GM18511 (cell line): ENCODE measurements at regions not wholly inside any gene's neighbourhood (a gene's known extent, or its start where the extent isn't known, plus 50 kb on each side); places are given as distances from the start of the nearest gene placed in this dataset.

ENCODE experiments used
- ATAC-seq: cut with Tn5 transposase; IDR thresholded peaks from one replicate; pipeline ENCODE4 v1.9.1; 2021; ENCODE audit warnings: mild to moderate bottlenecking, moderate library complexity; ENCODE audit not compliant: unreplicated experiment

GRCh38 chr2:14536976-14537375, 95.5 kb upstream of the LRATD1 start:
- no peak for ATAC-seq

DNA sequence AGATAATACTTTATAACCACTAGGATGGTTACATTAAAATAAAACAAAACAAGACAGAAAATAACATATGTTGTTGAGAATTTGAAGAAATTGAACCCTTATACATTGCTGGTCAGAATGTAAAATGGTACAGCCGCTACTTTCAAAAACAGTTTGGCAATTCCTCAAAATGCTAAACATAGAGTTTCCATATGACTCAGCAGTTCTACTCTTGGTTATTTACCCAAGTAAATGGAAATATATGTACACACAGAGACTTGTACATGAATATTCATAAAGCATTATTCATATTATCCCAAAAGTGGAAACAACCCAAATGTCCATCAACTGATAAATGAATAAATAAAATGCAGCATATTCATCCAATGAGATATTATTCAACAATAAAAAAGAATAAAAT, 92.5 kb upstream of the LRATD1 start:
- no peak for ATAC-seq

GRCh38 chr2:14543284-14543683, 89.2 kb upstream of the LRATD1 start:
- ATAC-seq, result no peak

DNA sequence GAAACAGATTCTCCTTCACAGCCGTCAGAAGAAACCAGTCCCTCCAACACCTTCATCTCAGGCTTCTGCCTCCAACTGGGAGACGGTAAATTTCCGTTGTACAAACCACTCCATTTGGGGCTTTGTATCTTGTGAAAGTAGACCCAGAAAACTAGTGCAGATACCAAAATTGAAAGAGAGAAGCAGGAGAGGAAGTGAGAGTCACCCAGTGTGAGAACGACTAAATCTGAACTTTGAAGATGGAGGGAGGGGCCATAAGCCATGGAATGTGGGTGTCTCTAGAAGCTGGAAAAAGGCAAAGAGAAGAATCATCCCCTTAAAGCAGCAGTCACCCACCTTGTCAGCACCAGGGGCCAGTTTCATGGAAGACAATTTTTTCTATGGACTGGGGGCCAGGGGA, 88.3 kb upstream of the LRATD1 start:
- no peak for ATAC-seq

DNA sequence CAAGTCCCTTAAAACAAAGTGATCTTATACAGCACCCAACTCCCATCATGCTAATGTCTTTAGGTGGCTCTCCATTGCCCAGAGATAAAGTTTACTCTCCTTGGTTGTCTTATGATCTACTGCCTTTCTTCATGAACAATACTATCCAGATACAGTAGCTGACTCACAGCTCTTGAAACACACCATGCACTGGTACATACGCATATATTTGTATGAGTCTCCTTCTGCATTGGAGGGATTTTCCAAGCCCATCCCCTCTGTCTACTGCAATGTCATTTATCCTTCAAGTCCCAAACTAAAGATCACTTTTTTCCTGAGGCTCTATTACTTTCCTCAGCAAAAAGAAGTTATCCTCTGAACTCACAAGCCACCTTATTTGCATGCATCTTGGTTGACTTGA, 84.7 kb upstream of the LRATD1 start:
- ATAC-seq, result no peak

- no peak for ATAC-seq
Measured at GRCh38 chr2:14550658-14551057, 81.9 kb upstream of the LRATD1 start.

- no peak for ATAC-seq
Measured at GRCh38 chr2:14551069-14551468, 81.4 kb upstream of the LRATD1 start.

DNA sequence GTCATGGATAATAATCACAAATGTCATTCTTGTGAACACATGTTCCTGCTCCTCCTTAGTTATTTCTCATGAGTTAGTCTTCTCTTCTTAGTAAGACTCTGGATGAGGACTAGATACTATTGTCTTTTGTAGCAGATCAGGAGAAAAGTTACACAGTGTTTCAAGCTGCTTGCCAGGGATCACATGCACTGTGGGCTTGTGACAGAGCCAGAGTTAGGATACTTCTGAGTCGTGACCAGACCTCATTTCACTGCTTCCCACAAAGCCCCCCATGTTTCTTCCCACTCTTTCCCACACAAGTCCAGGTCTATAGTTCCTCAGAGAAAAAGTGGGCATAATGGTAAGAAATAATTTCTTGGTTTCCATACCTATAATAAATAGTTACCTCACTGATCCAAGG, 80.2 kb upstream of the LRATD1 start:
- no peak for ATAC-seq

DNA sequence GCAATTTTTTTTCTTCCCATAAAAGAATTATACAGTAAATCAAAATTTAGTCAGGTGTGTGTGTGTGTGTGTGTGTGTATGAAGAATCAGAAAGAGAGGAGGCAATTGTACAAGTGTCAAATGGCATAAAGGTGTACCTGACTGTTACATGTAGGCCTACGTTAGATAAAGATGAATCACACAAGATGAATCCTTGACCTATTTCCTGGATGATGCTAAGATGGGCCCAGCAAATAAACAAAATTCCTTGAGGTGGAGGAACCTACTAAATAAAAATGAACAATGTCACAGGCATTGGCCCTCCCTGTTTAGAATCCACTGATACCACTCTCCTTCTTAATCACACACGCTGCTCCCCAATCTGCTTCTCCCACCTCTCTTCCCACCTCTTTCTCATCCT, 79.7 kb upstream of the LRATD1 start:
- no peak for ATAC-seq

GRCh38 chr2:14554849-14555545, 77.5 kb upstream of the LRATD1 start:
- ATAC-seq, result no peak

DNA sequence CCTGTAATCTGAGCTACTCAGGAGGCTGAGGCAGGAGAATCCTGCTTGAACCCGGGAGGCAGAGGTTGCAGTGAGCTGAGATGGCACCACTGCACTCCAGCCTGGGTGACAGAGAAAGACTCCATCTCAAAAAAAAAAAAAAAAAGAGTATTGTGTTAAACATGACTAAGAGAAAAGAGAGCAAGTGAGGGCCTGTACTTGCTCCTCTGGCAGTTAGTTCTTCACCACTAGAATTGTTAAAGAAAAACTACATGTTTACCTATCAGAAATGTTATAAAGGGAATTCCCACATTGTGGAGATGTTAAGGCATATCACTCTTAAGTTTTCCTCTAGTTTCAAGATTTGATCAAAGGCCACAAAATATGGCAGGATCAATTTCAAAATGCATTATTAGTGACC, 75.4 kb upstream of the LRATD1 start:
- ATAC-seq, result no peak

GRCh38 chr2:14557916-14558315, 74.6 kb upstream of the LRATD1 start:
- ATAC-seq, result no peak

DNA sequence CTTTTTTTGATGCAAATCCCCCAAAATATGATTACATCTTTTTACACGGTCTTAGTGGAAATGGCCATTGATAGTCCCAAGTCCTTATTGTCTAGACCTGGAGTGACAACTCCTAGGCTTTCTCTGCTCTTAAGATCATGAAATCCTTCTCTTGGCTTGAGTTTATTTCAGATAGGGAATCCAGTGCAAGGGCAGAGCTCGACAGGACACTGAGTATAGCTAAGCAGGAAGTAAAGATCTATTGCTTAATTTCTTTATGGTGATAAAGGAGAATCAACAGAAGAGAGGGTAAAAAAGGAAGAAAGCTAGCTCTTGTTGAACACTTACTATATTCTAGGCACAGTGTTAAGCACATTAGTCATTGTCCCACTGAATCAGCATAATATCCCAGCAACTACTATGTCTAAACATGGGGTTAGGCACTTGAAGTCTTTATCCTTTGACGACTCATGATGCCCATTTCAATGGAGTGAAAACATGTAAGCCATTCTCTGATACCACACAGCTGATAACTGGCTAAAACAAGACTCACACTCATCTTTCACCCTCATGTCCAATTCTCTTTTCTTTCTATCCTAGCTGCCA, 74.1 kb upstream of the LRATD1 start:
- no peak for ATAC-seq

DNA sequence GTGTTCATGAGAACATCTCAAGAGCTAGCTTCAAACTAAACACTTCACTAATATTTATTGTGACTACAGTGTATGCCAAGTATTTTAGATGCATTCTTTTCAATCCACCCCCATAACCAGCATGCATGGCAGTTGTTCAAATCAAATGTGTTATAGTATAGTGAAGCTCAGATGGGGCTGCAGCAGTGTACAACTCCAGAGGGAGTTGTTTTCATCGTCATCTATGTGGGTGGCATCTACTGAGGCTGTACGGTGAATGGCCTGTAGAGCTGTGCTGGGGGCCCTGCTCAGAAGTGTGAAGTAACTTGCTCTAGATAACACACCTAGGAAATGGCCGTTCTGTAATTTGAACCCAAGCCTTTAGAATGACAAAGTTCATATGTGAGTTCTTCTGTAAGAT, 71.8 kb upstream of the LRATD1 start:
- ATAC-seq, result no peak

- no peak for ATAC-seq
Measured at GRCh38 chr2:14563324-14563723, 69.2 kb upstream of the LRATD1 start.

DNA sequence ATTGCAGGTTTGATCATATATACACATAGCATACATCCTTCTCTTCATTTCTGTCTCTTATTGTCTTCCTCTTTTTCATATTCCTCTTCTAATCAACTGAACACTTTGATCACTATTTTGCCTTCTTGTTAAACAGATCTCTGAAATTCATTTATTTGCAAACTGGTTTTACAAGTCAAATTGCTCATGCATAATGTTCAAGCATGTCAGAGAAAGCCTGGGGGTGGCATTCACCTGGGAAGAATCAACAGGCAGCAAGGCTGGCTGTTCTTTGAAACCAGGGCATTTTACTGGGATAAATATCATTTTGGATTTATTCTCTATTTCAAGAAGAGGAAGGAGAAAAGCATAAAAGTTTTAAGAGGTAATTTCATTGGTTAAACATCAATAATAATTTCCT, 66.9 kb upstream of the LRATD1 start:
- no peak for ATAC-seq

DNA sequence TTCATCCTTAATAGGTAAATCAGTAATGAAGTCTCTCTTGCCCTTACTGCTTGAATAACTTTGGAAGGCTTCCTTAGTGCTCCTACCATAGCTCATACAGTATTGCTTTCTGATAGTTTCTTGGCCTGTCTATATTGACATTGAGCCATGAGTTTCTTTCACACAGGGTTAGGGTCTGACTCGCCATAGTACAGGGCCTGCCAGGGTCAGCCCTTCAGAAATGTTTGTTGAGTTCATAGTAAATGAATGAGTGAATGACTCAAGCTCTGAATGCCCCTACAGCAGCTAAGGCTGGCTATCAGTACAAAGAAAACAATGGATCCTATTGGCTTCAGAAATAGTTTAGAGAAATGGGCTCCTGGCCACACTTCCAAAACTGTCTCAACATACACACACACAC, 65.0 kb upstream of the LRATD1 start:
- ATAC-seq, result no peak

DNA sequence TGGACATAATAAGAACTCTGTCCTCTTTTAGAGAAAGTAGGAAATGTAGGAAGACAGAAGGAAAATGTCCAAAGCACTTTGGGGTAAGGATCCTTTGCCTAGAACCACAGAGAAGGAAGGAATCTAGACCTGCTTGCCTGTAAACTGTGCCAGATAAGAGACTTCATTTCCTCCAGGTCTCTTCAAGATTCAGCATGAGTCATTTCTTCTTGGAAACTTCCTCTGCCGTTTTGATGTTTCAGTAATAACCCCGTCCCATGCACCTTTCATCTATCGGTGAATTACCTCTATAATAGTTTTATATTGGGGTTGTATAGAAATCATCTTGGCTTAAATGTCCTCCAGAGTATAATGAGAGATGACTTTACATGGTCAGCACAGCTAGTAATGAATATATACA, 63.2 kb upstream of the LRATD1 start:
- ATAC-seq, result no peak

DNA sequence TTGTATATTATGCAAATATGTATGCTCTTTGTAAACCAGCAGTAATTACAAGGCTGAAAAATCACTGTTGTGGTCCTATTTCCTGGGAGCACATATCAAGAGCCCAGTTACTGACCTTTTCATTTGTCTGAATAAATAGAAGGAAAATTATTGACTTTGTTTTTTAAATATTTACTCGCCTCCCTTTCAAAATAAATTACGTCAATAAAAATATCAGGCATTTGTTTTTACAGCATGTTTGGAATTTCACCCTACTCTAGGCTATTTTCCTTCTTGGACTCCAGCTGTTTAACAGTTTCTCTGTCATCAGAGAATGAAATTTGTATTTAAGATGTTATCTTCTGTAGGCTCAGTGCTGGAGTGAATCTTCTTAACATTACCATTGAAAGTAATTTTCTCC, 59.9 kb upstream of the LRATD1 start:
- no peak for ATAC-seq

DNA sequence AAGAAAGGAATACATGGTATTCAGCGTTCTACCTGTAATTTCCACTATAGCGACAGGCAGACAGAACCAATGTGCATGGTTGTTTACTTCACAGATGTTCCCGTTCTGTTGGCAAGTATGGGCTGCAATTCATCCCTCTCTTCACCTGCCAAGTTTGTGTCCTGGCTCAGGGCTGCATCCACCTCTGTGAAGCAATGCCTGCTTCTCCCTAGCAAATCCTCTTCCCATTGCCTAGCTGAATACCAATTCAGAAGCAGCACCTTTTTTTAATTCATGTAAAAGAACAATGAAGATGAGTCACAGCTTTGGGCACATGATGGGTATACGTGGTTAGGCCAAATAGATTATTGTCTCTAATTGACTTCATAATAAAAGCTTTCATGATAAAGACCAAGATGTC, 54.7 kb upstream of the LRATD1 start:
- no peak for ATAC-seq
